Activated effector memory CD4-positive, alpha-beta T cell treated with Interleukin-2 at 50 U/mL for 16 hours (primary cell): ENCODE measurements at regions not wholly inside any gene's neighbourhood (a gene's known extent, or its start where the extent isn't known, plus 50 kb on each side); places are given as distances from the start of the nearest gene placed in this dataset.

Source experiments
- DNase-seq: peaks from one replicate; pipeline ENCODE4 v3.0.0-alpha.2; 2020

GRCh38 chr6:33967966-33968724 lies 164.3 kb upstream of the MLN start:
- DNase-seq: no peak

GRCh38 chr6:33967265-33967767 lies 163.5 kb upstream of the MLN start:
- no peak for DNase-seq

- DNase-seq: no peak
Observed at GRCh38 chr6:33966536-33966935, 162.7 kb upstream of the MLN start.

- DNase-seq: no peak
Observed at GRCh38 chr6:33965766-33966165, 162.0 kb upstream of the MLN start.

GRCh38 chr6:33964387-33964786 lies 160.6 kb upstream of the MLN start:
- no peak for DNase-seq

GRCh38 chr6:33963136-33963750 lies 159.4 kb upstream of the MLN start:
- no peak for DNase-seq

GRCh38 chr6:33962246-33963027 lies 158.6 kb upstream of the MLN start:
- DNase-seq: no peak

- no peak for DNase-seq
Observed at GRCh38 chr6:33961691-33962090, 157.9 kb upstream of the MLN start.

GRCh38 chr6:33960345-33961313 lies 156.8 kb upstream of the MLN start:
- DNase-seq: no peak

GRCh38 chr6:33959661-33960344 lies 156.0 kb upstream of the MLN start:
- DNase-seq: no peak

- DNase-seq: no peak
Observed at GRCh38 chr6:33959329-33959651, 155.5 kb upstream of the MLN start.

GRCh38 chr6:33958526-33959328 lies 154.9 kb upstream of the MLN start:
- DNase-seq: no peak

GRCh38 chr6:33957892-33958525 lies 154.2 kb upstream of the MLN start:
- no peak for DNase-seq

GRCh38 chr6:33957131-33957891 lies 153.5 kb upstream of the MLN start:
- no peak for DNase-seq

- DNase-seq: no peak
Observed at GRCh38 chr6:33956206-33956605, 152.4 kb upstream of the MLN start.

- no peak for DNase-seq
Observed at GRCh38 chr6:33955566-33955965, 151.8 kb upstream of the MLN start.

- DNase-seq: no peak
Observed at GRCh38 chr6:33954453-33954852, 150.7 kb upstream of the MLN start.

- no peak for DNase-seq
Observed at GRCh38 chr6:33953171-33953570, 149.4 kb upstream of the MLN start.

GRCh38 chr6:33952016-33952415 lies 148.2 kb upstream of the MLN start:
- DNase-seq: no peak
